AG09309 (cell line): ENCODE measurements at regions not wholly inside any gene's neighbourhood (a gene's known extent, or its start where the extent isn't known, plus 50 kb on each side); places are given as distances from the start of the nearest gene placed in this dataset.

Experiments
- DNase-seq: peaks from one replicate; pipeline ENCODE4 v3.0.0-alpha.2; 2010; ENCODE audit warnings: low read depth
- H3K4me3 ChIP-seq: 2 replicates; pipeline ENCODE4 v1.5.1; 2011; ENCODE audit warnings: mild to moderate bottlenecking, low read depth, low read length, moderate library complexity; ENCODE audit not compliant: control insufficient read depth
- CTCF ChIP-seq: IDR thresholded peaks from 2 replicates; pipeline ENCODE4 v1.5.1; 2011; ENCODE audit warnings: mild to moderate bottlenecking, low read depth, low read length, inconsistent platforms; ENCODE audit not compliant: insufficient read depth, control insufficient read depth; ENCODE audit errors: missing control alignments

GRCh38 chr5:54738118-54738972 is 220.8 kb downstream of the SNX18 start:
- TF ChIP-seq CTCF: no peak
- no peak for DNase-seq

GRCh38 chr5:54736003-54736797 is 218.6 kb downstream of the SNX18 start:
- H3K4me3 ChIP-seq: no peak overlapping the region
- DNase-seq: no peak
- TF ChIP-seq CTCF: no peak

More at GRCh38 chr5:54738118-54738972, 220.8 kb downstream of the SNX18 start:
- H3K4me3 ChIP-seq: no peak overlapping the region

GRCh38 chr5:54733101-54733500 is 215.5 kb downstream of the SNX18 start:
- H3K4me3 ChIP-seq: no peak overlapping the region
- no peak for DNase-seq
- no peak for TF ChIP-seq CTCF

GRCh38 chr5:54732108-54732507 is 214.5 kb downstream of the SNX18 start:
- TF ChIP-seq CTCF: no peak
- no peak overlapping the region for H3K4me3 ChIP-seq
- DNase-seq: no peak

GRCh38 chr5:54728588-54728915 is 211.0 kb downstream of the SNX18 start:
- no peak for TF ChIP-seq CTCF
- no peak overlapping the region for H3K4me3 ChIP-seq
- no peak for DNase-seq

- DNase-seq: no peak
- no peak for TF ChIP-seq CTCF
- no peak overlapping the region for H3K4me3 ChIP-seq
Measured at GRCh38 chr5:54727874-54728587, 210.5 kb downstream of the SNX18 start.
